ENCODE measurements at regions not wholly inside any gene's neighbourhood (a gene's known extent, or its start where the extent isn't known, plus 50 kb on each side); places are given as distances from the start of the nearest gene placed in this dataset.

GRCh38 chrX:150213481-150214030, 149.6 kb upstream of the MAMLD1 start:
- TF ChIP-seq, protein P1, sequence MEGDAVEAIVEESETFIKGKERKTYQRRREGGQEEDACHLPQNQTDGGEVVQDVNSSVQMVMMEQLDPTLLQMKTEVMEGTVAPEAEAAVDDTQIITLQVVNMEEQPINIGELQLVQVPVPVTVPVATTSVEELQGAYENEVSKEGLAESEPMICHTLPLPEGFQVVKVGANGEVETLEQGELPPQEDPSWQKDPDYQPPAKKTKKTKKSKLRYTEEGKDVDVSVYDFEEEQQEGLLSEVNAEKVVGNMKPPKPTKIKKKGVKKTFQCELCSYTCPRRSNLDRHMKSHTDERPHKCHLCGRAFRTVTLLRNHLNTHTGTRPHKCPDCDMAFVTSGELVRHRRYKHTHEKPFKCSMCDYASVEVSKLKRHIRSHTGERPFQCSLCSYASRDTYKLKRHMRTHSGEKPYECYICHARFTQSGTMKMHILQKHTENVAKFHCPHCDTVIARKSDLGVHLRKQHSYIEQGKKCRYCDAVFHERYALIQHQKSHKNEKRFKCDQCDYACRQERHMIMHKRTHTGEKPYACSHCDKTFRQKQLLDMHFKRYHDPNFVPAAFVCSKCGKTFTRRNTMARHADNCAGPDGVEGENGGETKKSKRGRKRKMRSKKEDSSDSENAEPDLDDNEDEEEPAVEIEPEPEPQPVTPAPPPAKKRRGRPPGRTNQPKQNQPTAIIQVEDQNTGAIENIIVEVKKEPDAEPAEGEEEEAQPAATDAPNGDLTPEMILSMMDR (IDR thresholded peaks at IDR 0.05): no peak
- no peak for TF ChIP-seq POLR2A (IDR thresholded peaks at IDR 0.05)
